ENCODE measurements at regions not wholly inside any gene's neighbourhood (a gene's known extent, or its start where the extent isn't known, plus 50 kb on each side); places are given as distances from the start of the nearest gene placed in this dataset.

DNA sequence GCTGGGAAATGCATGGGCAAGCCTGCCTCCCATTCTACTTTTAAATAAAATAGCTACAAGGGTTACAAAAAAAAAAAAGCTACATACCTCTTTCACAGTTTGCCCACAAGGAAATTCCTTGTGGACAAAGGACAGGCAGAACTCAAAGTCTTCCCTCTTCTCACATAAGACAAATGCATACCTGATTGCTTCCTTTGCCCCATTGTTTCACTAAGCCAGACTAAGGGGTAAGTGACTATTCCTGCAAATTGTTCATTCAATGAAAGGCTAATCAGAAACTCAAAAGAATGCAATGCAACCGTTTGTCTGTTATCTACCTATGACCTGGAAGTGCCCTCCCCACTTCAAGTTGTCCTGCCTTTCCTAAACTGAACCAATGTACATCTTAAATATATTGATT lies 780.6 kb downstream of the FAM133A start:
- TF ChIP-seq, protein P1, sequence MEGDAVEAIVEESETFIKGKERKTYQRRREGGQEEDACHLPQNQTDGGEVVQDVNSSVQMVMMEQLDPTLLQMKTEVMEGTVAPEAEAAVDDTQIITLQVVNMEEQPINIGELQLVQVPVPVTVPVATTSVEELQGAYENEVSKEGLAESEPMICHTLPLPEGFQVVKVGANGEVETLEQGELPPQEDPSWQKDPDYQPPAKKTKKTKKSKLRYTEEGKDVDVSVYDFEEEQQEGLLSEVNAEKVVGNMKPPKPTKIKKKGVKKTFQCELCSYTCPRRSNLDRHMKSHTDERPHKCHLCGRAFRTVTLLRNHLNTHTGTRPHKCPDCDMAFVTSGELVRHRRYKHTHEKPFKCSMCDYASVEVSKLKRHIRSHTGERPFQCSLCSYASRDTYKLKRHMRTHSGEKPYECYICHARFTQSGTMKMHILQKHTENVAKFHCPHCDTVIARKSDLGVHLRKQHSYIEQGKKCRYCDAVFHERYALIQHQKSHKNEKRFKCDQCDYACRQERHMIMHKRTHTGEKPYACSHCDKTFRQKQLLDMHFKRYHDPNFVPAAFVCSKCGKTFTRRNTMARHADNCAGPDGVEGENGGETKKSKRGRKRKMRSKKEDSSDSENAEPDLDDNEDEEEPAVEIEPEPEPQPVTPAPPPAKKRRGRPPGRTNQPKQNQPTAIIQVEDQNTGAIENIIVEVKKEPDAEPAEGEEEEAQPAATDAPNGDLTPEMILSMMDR (conservative IDR thresholded peaks at IDR 0.05; ENCODE audit: low read depth, low read length) = no peak
- TF ChIP-seq EZH2phosphoT487 (IDR thresholded peaks at IDR 0.05; ENCODE audit: borderline replicate concordance, low read length) = no peak
- no peak for TF ChIP-seq EZH2 (IDR thresholded peaks at IDR 0.05; ENCODE audit: low read length, unreplicated experiment)

GRCh38 chrX:94455782-94456181 lies 781.8 kb downstream of the FAM133A start:
- TF ChIP-seq, protein P1 (conservative IDR thresholded peaks at IDR 0.05; ENCODE audit: low read depth, low read length) = no peak
- TF ChIP-seq EZH2phosphoT487 (IDR thresholded peaks at IDR 0.05; ENCODE audit: borderline replicate concordance, low read length) = no peak
- TF ChIP-seq EZH2 (IDR thresholded peaks at IDR 0.05; ENCODE audit: low read length, unreplicated experiment) = no peak
- Histone ChIP-seq H2AFZ (ENCODE audit: low read length) (no peak overlapping the region), H3K4me3 (ENCODE audit: low read length) (no peak overlapping the region), H3K9me3 (ENCODE audit: low read length) (no peaks in the 10 kb centered on the region), H3K27ac (ENCODE audit: low read length) (no peak overlapping the region), H3F3A (ENCODE audit: low read length, unreplicated experiment) (no peaks in the 10 kb centered on the region), H3K79me2 (ENCODE audit: low read length) (no peaks in the 10 kb centered on the region), H3K9ac (ENCODE audit: low read length) (no peak overlapping the region), H3K9me2 (replicated peaks; ENCODE audit: low read length) (no peaks in the 10 kb centered on the region), H3K27me3 (ENCODE audit: low read length) (no peaks in the 10 kb centered on the region), H4K20me1 (ENCODE audit: low read length) (no peaks in the 10 kb centered on the region), H3K36me3 (ENCODE audit: low read depth, low read length) (no peaks in the 10 kb centered on the region), H3K4me1 (ENCODE audit: insufficient read depth, low read length) (no peaks in the 10 kb centered on the region), H3K4me2 (ENCODE audit: low read length) (no peak overlapping the region)
- CTCF ChIA-PET = no interaction called here
- intact Hi-C loops (cut with micrococcal nuclease) = no loop called here
- ATAC-seq (no peak), DNase-seq (no peak)
- BruUV-seq (replicated peaks) = no TSS peak
- POLR2A ChIA-PET (ENCODE audit: unreplicated experiment) = no interaction called here

More for the DNA sequence above, 780.6 kb downstream of the FAM133A start:
- Histone ChIP-seq H4K20me1 (ENCODE audit: low read length) (no peaks in the 10 kb centered on the region), H3K79me2 (ENCODE audit: low read length) (no peaks in the 10 kb centered on the region), H3K4me3 (ENCODE audit: low read length) (no peak overlapping the region), H3K9ac (ENCODE audit: low read length) (no peak overlapping the region), H2AFZ (ENCODE audit: low read length) (no peak overlapping the region), H3K36me3 (ENCODE audit: low read depth, low read length) (no peaks in the 10 kb centered on the region), H3K4me1 (ENCODE audit: insufficient read depth, low read length) (no peaks in the 10 kb centered on the region), H3K9me2 (replicated peaks; ENCODE audit: low read length) (no peaks in the 10 kb centered on the region), H3K4me2 (ENCODE audit: low read length) (no peak overlapping the region), H3K27me3 (ENCODE audit: low read length) (no peaks in the 10 kb centered on the region), H3K27ac (ENCODE audit: low read length) (no peak overlapping the region), H3K9me3 (ENCODE audit: low read length) (no peaks in the 10 kb centered on the region), H3F3A (ENCODE audit: low read length, unreplicated experiment) (no peaks in the 10 kb centered on the region)
- BruUV-seq (replicated peaks) = no TSS peak
- no peak for ATAC-seq
- no peak for DNase-seq
- ChIA-PET CTCF (no interaction called here), POLR2A (ENCODE audit: unreplicated experiment) (no interaction called here)
- intact Hi-C loops (cut with micrococcal nuclease) = no loop called here

GRCh38 chrX:94492541-94492940 lies 818.5 kb downstream of the FAM133A start:
- H3K27ac ChIP-seq (ENCODE audit: low read length) = no peak overlapping the region
- ChIA-PET CTCF (no interaction called here), POLR2A (ENCODE audit: unreplicated experiment) (no interaction called here)
- H3K4me1 ChIP-seq (ENCODE audit: insufficient read depth, low read length) = no peaks in the 10 kb centered on the region
- no peak overlapping the region for H3K9ac ChIP-seq (ENCODE audit: low read length)
- no peaks in the 10 kb centered on the region for H3F3A ChIP-seq (ENCODE audit: low read length, unreplicated experiment)
- BruUV-seq (replicated peaks) = no TSS peak
- H3K4me2 ChIP-seq (ENCODE audit: low read length) = no peak overlapping the region
- H3K9me2 ChIP-seq (replicated peaks; ENCODE audit: low read length) = no peaks in the 10 kb centered on the region
- H3K9me3 ChIP-seq (ENCODE audit: low read length) = no peaks in the 10 kb centered on the region
- H3K4me3 ChIP-seq (ENCODE audit: low read length) = no peak overlapping the region
- H2AFZ ChIP-seq (ENCODE audit: low read length) = no peak overlapping the region
- H3K27me3 ChIP-seq (ENCODE audit: low read length) = no peaks in the 10 kb centered on the region
- intact Hi-C loops (cut with micrococcal nuclease) = no loop called here
- ATAC-seq = no peak
- H4K20me1 ChIP-seq (ENCODE audit: low read length) = no peaks in the 10 kb centered on the region
- TF ChIP-seq EZH2phosphoT487 (IDR thresholded peaks at IDR 0.05; ENCODE audit: borderline replicate concordance, low read length) = no peak
- TF ChIP-seq EZH2 (IDR thresholded peaks at IDR 0.05; ENCODE audit: low read length, unreplicated experiment) = no peak
- TF ChIP-seq, protein P1 (conservative IDR thresholded peaks at IDR 0.05; ENCODE audit: low read depth, low read length) = no peak
- no peaks in the 10 kb centered on the region for H3K79me2 ChIP-seq (ENCODE audit: low read length)
- no peak for DNase-seq
- H3K36me3 ChIP-seq (ENCODE audit: low read depth, low read length) = no peaks in the 10 kb centered on the region
